HG03432 (cell line): ENCODE measurements at regions not wholly inside any gene's neighbourhood (a gene's known extent, or its start where the extent isn't known, plus 50 kb on each side); places are given as distances from the start of the nearest gene placed in this dataset.
"Not testable (repeated sequence)": the region's sequence is repeated elsewhere in the genome, so short reads cannot be mapped to it uniquely, and the experiment has no call there.

Experiments
- ATAC-seq: cut with Tn5 transposase; IDR thresholded peaks from one replicate; pipeline ENCODE4 v1.9.1; 2021; ENCODE audit warnings: mild to moderate bottlenecking, moderate library complexity; ENCODE audit not compliant: unreplicated experiment

DNA sequence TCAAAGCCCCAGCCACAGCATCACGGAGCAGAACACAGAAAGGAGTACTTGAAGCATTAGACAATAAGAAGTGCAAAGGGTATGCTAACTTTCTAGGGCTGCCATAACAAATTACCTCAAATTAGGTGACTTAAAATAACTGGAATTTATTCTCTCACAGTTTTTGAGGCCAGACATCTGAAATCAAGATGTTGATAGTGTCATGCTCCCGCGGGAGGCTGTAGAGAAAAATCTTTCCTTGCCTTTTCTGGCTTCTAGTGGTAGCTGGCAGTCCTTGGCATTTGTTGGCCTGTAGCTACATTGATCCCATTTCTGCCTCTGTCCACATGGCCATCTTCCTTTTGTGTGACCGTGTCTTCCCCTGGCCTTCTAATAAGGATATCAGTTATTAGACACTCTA is 51.9 kb upstream of the SPDL1 start:
- ATAC-seq: no peak

DNA sequence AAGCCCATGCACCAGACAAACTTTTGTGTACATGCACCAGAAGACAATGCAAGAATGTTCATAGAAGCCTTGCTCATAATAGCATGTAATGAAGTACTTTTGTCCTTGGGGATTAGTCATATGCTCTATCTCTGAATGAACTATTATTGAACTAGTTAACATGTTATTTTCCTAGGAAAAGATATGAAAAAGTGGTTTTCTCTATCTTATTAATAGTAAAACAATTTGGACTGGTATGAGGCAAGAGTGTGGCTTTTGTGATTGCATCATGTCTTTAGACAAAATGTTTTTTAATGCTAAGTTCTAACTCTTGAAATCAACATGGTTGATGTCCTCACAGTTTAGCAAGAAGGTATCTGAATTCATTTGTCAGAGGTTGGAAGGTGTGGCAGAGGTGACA is 55.7 kb upstream of the SPDL1 start:
- no peak for ATAC-seq

DNA sequence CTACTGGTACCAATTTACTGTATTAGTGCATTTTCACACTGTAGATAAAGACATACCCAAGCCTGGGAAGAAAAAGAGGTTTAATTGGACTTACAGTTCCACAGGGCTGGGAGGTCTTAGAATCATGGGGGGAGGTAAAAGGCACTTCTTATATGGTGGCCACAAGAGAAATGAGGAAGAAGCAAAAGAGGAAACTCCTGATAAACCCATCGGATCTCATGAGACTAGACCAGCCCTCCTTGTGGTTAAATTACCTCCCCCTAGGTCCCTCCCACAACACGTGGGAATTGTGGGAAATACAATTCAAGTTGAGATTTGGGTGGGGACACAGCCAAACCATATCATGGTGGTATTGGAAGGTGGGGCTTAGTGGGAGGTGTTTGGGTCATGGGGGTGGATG is 56.5 kb upstream of the SPDL1 start:
- ATAC-seq: no peak

DNA sequence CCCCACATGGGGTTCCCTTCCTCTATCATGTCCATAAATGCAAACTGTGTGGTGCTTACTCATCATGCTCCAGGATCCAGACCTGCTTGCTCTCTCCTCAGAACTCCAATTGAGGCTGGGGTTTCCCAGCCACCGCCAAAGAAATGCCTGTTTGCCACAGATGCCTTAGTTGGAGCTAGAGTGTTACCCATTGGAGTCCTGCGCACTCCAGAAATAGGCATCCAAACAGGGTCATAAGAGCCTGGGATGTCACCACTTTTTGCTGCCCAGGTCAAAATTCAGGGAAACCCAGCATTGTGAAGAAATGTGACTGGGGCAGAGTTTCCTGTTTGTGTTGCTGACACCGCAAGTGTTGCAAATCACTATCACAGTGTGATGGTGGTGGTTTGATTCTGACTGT is 60.7 kb upstream of the SPDL1 start:
- no peak for ATAC-seq

DNA sequence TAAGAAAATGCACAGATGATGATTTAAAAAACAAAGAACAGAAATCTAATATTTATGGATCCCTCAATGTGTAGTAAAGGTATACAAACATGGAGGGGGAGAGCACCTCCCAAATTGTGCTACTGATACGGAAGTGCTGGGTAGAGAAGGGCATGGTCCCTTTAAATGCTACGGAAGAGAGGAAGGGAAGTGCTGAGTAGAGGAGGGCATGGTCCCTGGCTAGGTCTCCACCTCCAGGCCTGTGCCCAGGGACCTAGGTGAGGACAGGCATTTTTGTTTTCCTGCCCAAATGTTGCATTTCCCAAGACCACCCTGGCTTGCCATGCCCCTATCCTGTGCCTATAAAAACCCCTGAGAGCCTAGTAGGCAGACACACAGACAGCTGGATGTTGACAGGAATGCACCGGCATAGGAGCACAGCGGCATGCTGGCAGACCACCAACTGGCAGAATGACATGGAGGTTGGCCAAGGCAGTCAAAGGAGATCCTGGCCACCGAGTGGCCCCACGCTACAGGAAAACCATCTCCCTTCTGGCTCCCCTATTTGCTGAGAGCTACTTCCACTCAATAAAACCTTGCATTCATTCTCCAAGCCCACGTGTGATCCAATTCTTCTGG is 62.1 kb upstream of the SPDL1 start:
- ATAC-seq: no peak

DNA sequence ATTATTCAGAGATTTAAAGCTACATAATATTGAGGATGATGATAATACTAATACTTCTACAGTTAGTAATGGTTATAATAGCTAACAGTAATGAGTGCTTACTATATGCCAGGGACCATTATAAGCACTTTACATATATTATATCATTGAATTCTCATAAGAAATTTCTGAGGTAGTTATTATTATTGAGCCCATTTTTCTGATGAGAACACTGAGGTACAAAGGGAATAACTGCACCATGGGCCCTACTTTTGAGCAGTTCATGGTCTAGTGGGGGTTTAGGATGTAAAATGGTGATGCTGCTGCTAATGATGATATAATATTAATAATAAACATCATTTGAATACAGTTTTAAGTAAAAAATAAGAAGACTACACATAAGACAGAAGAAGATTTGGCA is 64.2 kb upstream of the SPDL1 start:
- no peak for ATAC-seq

DNA sequence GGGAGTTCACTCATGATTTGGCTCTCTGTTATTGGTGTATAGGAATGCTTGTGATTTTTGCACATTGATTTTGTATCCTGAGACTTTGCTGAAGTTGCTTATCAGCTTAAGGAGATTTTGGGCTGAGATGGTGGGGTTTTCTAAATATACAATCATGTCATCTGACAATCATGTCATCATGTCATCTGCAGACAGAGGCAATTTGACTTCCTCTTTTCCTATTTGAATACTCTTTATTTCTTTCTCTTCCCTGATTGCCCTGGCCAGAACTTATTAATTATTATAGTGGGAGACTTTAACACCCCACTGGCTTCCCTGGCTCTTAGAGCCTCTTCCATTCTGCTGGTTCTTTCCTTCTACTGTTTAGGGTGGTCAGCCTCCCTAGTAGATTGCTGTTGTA is 64.8 kb upstream of the SPDL1 start:
- ATAC-seq: not testable (repeated sequence)

DNA sequence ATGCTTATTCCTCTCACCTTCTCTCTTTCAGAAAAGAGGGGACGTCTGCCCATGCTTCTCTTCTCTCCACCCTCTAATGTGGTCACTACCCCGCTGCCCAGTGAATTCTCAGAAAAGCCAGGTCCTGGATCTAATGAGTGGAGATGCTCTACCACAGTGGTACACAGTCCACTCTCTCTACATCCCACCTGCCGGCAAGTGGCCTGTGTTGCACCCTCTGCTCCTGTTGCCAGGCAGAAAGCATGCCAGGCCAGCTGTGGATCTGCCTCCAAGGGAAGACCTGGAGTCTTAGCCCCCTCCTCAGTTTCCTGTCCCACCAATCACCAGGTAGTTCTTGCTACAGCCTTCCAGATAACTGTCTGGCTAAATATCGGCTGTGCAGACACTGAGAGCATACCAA is 71.2 kb upstream of the SPDL1 start:
- no peak for ATAC-seq

DNA sequence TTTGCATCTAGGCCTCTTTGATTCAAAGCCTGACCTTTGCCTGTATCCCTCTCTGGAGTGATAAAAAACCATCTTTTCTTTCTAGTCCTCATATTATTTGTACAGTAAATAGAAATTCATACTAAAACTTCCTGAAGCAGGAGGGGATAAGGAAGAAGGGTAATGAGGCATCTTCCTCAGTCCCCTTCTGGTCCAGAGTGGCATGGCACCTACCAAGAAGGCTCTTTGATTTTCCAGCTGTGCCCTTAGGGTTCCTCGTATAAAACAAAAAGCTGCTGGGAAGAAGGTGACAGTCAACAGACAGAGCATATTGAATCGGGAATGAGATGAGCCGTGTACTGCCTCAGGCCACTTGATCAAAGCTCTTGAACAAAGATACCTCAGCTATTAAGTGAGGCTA is 71.9 kb upstream of the SPDL1 start:
- no peak for ATAC-seq

DNA sequence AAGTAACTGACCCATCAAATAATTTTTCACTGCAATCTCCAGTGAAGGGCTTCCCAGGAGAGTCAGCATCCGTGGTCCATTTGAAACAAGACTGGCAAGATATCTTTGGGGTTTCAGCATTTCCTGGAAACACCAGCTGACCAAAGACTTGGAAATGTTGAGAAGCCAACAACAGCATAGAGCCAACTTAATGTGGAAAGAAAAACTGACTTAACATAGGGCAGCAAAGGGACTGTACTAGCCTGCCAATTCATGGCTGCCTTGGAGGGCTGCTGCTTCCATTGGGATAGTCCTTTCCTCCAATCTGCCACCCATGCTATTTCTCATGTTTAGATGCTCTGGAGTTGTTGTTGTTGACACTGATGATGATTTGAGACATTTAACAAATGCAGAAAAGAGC is 76.5 kb upstream of the SPDL1 start:
- no peak for ATAC-seq

DNA sequence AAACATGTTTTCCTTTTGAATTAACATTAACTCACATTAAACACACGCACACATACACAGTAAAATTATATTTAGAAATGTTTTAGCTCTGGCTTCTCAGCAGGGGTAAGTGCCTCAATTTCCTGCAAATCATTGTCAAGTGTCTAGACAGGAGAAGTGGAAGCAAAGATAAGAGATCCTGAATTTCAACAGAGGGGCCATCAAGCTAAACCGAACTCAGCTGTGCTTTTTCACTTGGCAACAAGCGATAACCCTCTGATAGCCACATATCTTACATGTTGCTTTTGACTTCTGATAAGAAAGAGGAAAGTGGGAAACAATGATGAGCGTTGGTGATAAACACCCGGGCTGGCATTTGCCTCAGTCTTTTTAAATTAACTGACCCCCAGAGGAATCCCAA is 79.7 kb upstream of the SPDL1 start:
- ATAC-seq: no peak

DNA sequence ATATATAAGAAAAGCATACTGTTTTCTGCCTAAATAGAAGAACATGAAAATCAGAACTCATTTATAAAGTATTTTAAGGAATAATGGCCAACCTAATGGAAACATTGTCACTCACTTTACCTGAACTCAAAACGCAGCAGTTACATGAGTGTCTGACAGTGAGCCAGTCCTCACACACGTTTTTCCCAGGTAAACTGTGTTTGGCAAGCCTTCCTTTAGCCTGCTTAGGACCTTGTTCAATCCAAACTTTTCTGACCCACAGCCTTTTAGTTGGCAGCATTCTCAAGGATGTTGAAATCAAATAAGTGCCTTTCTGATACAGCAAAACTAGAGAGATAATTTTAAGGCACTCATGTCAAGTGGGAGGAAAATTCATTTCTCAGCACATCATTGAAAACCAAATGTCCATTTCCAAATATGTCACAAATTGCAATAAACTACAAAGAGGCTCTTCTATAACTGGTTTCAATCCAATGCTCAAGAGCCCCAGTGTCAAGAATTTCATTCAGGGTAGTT is 83.5 kb upstream of the SPDL1 start:
- ATAC-seq: no peak

DNA sequence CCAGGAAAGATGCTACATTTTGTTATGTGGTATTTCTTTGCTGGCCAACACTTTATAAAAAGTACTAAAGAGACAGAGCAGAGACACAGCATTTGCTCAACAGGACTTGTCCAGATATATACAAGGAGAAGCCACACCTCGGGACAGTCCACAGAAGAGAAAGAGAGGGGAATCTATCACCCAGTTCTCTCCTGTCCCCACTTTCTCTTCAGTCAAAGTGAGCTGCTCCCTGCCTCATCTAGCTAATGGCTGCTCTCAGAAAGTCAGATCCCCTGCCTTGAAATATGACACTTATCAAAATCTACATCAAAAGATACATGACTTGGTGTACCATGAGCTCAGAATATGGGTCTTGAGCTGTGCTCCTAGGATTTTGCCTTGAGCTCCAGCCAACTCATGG is 86.7 kb upstream of the SPDL1 start:
- no peak for ATAC-seq

DNA sequence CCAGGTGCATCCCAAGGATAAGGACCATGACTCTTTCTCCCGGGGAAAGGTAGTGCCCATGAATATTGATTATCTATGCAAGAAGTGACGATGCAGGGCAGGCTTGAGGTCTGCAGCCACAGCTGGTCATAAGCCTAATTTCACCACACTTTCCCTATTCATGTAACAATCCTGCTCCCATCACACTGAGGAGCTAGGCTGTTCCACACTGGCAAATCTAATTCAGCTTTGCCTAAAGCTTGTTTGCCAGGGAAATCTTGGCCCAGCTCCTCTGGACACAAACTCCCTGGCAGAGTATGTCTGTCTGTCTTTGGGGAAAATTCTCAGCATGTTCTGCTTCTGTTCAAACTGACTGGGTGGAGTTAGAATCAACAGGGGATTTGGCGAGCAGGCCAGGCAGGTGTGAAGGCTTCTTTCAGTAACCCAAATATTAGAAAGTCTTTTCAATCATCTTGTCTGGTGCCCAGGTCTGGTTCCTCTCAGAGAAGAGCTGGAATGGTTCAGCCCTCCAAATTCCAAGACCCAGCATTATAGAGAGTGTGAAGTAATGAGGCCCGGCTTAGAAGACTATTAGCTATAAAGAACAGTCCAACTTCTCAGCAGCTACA is 88.5 kb upstream of the SPDL1 start:
- ATAC-seq: no peak

DNA sequence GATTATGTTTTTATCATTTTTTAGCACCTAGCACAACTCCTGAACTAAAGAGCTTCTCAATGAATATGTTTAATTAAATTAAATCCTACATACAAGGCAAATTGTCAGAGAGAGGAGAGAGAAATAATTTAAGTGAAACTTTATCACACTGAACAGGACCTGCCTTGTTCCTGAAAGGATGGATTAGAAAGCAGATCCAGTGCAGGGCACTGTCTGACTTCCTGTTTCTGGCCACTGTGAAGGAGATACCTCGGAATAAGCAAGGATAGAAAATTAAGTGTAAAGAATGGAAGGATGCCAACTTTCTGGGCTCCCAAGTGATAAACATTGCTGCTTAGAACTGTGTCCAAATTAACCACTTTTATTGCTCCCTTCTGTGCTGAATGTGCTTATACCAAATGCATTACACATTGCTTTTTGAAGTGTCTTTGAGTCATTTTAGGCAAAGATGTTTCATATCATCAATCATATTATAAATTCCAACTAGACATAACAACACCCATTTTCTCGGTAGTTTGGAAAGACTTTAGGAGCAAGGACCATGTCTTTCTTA is 89.1 kb upstream of the SPDL1 start:
- ATAC-seq: no peak

DNA sequence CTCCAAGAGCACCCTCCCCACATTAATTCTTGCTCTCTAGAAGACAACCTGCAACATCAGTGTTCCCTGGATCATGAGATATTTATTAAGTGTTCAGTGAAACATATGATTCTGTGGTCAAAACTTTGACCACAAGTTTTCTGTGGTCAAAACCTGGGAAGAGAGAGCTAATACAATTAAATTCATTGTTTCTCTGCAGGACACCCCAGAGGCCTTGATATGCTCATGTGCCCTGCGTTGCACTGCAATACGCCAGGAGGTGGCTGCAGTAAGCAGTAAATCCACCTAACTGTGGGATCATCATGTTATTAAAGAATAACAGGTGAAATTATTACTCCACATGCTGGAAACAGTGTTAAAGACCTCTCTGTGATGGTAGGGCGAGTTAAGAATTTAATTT is 109.3 kb upstream of the SPDL1 start:
- ATAC-seq: no peak

DNA sequence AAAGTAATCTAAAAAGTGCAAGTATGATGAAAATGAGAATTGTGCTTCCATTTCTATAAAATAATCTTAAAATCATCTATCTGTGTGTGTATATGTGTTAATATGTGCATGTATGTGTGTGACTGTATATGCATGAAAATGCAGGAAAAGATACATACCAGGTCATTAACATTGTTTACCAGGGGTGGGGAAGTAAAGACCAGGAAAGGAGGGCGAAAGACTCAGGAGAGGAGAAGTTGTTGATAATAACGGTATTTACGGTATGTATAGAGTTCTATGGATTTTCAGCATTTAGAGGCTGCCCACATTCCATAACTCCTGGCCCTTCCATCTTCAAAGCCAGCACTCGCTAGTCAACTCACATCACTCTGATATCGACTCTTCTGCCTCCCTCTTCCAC is 111.0 kb upstream of the SPDL1 start:
- no peak for ATAC-seq

DNA sequence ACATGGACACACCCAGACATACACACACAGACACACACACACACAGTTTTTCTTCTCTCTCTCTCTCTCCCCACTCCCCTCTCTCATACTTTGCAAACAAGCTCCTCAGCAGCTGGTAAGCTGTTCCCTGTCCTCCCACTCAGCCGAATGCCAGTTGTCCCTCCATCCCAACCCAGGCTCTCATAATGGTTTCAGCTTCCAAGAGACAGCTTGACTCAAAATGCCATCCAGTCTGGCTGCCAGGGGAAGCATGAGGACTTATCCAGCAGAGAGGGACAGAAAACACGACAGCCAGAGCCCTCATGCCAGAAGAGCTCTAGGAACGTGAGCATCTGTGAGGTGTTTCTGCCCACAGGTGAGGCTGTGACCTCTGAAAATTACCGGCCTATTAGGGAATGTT is 112.6 kb upstream of the SPDL1 start:
- no peak for ATAC-seq

DNA sequence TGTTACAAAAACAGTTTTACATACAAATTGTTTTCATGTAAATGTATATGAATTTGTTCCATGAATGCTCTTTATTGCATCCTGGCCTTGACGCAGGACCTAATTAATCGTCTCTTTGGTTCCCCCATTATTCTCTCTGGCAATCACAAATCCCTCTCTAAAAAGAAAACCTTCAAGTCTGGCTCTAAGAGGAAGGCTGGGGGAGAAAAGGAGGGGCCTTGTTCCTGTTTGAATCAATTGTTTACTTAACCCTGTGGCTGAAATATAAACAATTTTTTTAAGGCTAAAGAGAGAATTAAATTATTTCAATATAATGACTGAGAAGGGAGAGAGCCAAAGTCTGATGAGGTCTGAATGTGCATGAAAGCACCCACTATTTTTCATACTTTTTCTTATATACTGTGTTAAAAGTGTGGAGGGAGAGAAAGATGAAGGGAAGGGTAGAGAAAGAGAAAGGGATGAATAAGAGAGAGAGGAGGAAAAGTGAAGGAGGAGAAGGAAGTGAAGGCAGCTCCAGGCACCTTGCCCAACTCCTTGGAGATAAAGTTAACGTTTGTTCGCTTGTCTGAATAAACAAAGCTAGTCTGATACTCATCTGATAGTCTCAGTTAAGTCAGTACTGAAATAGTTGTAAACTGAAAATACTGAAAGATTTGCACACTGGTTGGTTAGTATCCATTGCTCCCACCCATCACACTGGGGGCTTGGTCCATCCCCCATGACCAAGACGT is 116.4 kb upstream of the SPDL1 start:
- ATAC-seq: no peak

DNA sequence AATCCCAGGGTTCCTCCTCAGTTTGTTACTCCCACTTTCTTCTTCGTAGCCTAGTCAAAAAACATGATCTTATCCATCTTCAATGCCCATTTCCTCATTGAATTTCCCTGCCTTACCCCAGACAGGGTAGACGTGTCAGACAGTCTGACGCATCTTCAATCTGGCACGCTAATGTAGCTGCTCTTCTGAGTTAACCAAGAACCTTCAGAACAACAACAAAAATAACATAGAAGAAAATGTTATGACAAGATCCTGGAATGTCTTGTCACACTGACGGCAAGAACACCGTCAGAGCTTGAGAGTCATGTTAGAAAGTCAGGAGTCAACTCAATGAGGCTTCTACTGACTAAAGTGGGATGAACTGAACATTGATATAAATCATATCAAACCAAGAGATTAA is 122.7 kb upstream of the SPDL1 start:
- ATAC-seq: no peak

DNA sequence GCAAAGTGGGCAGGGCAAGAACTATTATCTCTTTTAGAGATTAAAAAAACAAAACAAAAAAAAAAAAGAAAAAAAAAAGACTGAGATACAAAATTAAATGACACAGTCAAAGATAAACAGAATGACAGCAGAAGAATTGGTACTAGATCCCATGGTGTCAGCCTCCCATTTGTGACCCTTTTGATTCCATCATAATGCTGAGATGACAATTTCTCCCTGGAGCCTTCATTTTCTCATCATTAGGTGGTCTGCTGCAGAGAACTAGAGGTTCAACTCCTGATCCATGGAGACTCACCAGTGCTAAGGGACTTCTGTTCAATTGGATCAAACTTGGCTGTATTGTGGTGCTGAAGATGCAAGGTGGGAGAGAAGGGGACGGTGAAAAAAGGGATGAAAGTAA is 123.5 kb upstream of the SPDL1 start:
- no peak for ATAC-seq

DNA sequence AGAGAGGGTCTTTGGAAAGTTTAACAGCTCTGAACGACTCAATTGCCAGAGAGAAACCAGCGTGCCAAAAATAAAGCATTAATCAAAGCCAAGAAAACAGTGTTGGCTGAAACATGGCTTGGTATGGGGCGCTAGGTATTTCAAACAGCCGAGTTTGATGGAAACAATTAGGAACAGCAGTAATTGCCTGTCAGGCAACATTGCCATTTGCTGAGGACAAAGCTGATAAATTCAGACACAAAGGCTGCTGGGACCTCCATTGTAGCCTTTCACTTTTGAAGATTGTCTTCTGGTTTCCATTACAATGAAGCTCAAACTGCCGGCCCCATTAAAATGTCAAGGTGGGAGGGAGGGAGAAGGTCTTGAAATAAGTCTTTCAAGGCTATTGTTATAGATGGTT is 125.4 kb upstream of the SPDL1 start:
- no peak for ATAC-seq
